OCI-LY1 (cell line): ENCODE measurements at regions not wholly inside any gene's neighbourhood (a gene's known extent, or its start where the extent isn't known, plus 50 kb on each side); places are given as distances from the start of the nearest gene placed in this dataset.

Experiments used
- EZH2 ChIP-seq: fragments of 200-600 bp; sonication (generic), shearing (Covaris generic); IDR thresholded peaks from 2 replicates; pipeline ENCODE4 v1.8.0; 2017; ENCODE audit warnings: borderline replicate concordance, mixed run types, mild to moderate bottlenecking, antibody characterized with exemption, low read length, moderate library complexity, mixed read lengths
- TF ChIP-seq, protein P1 (sequence below): fragments of 200-600 bp; sonication (generic), shearing (Covaris generic); IDR thresholded peaks from 2 replicates; pipeline ENCODE4 v1.5.1; 2017; ENCODE audit warnings: mild to moderate bottlenecking, antibody characterized with exemption, low read length, moderate library complexity, mixed read lengths

DNA sequence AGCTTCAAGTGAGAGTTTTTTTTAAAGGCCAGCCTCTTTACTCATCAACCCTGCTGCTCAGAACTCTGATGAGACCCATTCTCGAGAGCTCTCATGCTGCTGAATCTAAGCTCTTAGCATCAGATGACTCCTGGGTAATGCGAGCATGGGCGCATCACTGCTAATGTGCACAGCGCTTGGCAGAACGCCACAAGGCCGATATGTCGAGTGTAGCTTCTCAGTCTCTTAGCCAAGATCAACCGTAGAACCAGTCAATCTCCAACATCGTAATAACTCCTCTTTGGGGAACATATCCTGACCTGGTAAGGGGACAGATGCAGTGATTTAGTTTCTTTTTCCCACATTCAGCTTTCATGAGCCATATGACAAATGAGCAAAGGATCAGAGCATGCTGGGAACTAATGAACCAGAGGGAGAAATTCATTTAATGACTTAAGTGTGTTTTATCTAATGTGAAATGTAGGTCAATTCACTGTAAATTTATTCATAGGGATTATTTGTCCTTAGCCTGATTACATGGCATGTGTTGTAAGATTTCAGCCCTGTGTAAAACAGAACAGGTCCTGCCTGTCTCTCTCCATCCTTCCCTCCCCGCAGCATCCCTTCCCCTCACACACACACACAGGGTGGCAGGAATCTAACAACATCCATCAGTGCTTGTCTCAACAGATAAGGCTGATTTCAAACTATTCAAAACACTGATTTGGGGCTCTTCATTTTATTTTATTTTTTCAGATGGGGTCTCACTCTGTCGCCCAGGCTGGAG, 195.4 kb upstream of the C2CD4B start:
- TF ChIP-seq, protein P1, sequence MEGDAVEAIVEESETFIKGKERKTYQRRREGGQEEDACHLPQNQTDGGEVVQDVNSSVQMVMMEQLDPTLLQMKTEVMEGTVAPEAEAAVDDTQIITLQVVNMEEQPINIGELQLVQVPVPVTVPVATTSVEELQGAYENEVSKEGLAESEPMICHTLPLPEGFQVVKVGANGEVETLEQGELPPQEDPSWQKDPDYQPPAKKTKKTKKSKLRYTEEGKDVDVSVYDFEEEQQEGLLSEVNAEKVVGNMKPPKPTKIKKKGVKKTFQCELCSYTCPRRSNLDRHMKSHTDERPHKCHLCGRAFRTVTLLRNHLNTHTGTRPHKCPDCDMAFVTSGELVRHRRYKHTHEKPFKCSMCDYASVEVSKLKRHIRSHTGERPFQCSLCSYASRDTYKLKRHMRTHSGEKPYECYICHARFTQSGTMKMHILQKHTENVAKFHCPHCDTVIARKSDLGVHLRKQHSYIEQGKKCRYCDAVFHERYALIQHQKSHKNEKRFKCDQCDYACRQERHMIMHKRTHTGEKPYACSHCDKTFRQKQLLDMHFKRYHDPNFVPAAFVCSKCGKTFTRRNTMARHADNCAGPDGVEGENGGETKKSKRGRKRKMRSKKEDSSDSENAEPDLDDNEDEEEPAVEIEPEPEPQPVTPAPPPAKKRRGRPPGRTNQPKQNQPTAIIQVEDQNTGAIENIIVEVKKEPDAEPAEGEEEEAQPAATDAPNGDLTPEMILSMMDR = no peak
- TF ChIP-seq EZH2 = no peak
